Sigmoid colon (tissue), 6 donors: ENCODE measurements at regions not wholly inside any gene's neighbourhood (a gene's known extent, or its start where the extent isn't known, plus 50 kb on each side); places are given as distances from the start of the nearest gene placed in this dataset.

ENCODE experiments used
- DNase-seq: peaks from one replicate; pipeline ENCODE4 v3.0.0-alpha.2; 2019
- H3K27ac ChIP-seq, 4 donors: fragments of 200-600 bp; sonication (generic); one replicate each; pipeline ENCODE4 v1.5.1; 2016 to 2019; ENCODE audit warnings: mild to moderate bottlenecking in 1 of 4
- H3K27me3 ChIP-seq, 3 donors: fragments of 200-600 bp; sonication (generic); one replicate each; pipeline ENCODE4 v1.5.1; 2019; ENCODE audit warnings: mild to moderate bottlenecking in 1 of 3
- H3K36me3 ChIP-seq, 4 donors: fragments of 200-600 bp; sonication (generic); one replicate each; pipeline ENCODE4 v1.5.1; 2016 to 2019
- H3K4me1 ChIP-seq, 4 donors: fragments of 200-600 bp; sonication (generic); one replicate each; pipeline ENCODE4 v1.5.1; 2017 to 2019
- H3K4me3 ChIP-seq, 4 donors: fragments of 200-600 bp; sonication (generic); one replicate each; pipeline ENCODE4 v1.5.1; 2017 to 2019; ENCODE audit warnings: mild to moderate bottlenecking in 2 of 4, moderate library complexity in 1 of 4
- H3K9me3 ChIP-seq, 4 donors: fragments of 200-600 bp in 3 of 4; sonication (generic) in 3 of 4; one replicate each; pipeline versions ENCODE4 v1.5.1 to v1.6.1; 2013 to 2019
- CTCF ChIP-seq, 4 experiments: fragments of 450-650 bp in 3 of 4; fragments of 200-600 bp in 1 of 4; IDR thresholded peaks; one replicate each; pipeline ENCODE4 v1.5.1; 2016 to 2019; ENCODE audit warnings: antibody characterized with exemption in 4 of 4, mild to moderate bottlenecking in 3 of 4, moderate library complexity in 2 of 4
- EP300 ChIP-seq, 4 donors: sonication (generic); formaldehyde crosslinking; IDR thresholded peaks; one replicate each; pipeline ENCODE4 v1.6.1; 2017; ENCODE audit warnings: antibody characterized with exemption in 4 of 4
- POLR2A ChIP-seq, 2 donors: fragments of 450-650 bp; IDR thresholded peaks; one replicate each; pipeline ENCODE4 v1.6.1; 2016; ENCODE audit warnings: antibody characterized with exemption in 2 of 2, mild to moderate bottlenecking in 2 of 2, moderate library complexity in 2 of 2
- POLR2AphosphoS5 ChIP-seq, 4 donors: sonication (generic); formaldehyde crosslinking; IDR thresholded peaks; one replicate each; pipeline ENCODE4 v1.6.1; 2017; ENCODE audit warnings: antibody characterized with exemption in 4 of 4
- WGBS, 2 donors: extraction: QIAGEN DNeasy Blood & Tissue Kit; methylation state at CpG; one replicate each; pipeline ENCODE4 v1.1.7; 2013; 5-methylcytosine and 5-hydroxymethylcytosine counted together
- intact Hi-C: fragments of 100-400 bp; cut with DNase I; formaldehyde crosslinking; loops from one replicate; pipeline ENCODE4 v1.15.1; 2023
- donor health status: healthy with polysubstance abuse.
- donor health status: healthy.

GRCh38 chr17:14882131-14882530 is 383.0 kb downstream of the PMP22 start:
- intact Hi-C loops, result no loop called here
- no peak overlapping the region for H3K27ac ChIP-seq
- peaks cover 0 to 16% (median 8%) of the 10 kb centered on the region in 4 donors for H3K9me3 ChIP-seq
- no peak overlapping the region for H3K4me3 ChIP-seq
- DNase-seq, result no peak
- no peaks in the 10 kb centered on the region for H3K36me3 ChIP-seq
- no peaks in the 10 kb centered on the region for H3K4me1 ChIP-seq
- no peak for TF ChIP-seq EP300 (IDR thresholded peaks at IDR 0.05)
- no peak for TF ChIP-seq POLR2A (IDR thresholded peaks at IDR 0.05)
- H3K27me3 ChIP-seq, result no peaks in the 10 kb centered on the region

- Histone ChIP-seq H3K27me3 (no peaks in the 10 kb centered on the region), H3K4me3 (no peak overlapping the region), H3K4me1 (no peaks in the 10 kb centered on the region), H3K36me3 (no peaks in the 10 kb centered on the region), H3K9me3 (no peaks in the 10 kb centered on the region), H3K27ac (no peak overlapping the region)
- WGBS, 2 donors, result 80 to 88% methylated on average over 5 of the region's 5 CpGs
- intact Hi-C loops, result no loop called here
- no peak for DNase-seq
- TF ChIP-seq POLR2A (IDR thresholded peaks at IDR 0.05) (no peak), POLR2AphosphoS5 (IDR thresholded peaks at IDR 0.05) (no peak), CTCF (IDR thresholded peaks at IDR 0.05) (no peak), EP300 (IDR thresholded peaks at IDR 0.05) (no peak)
These were observed 389.3 kb downstream of the PMP22 start for GRCh38 chr17:14875557-14876412.

- Histone ChIP-seq H3K4me1 (no peaks in the 10 kb centered on the region), H3K27ac (no peak overlapping the region), H3K9me3 (no peaks in the 10 kb centered on the region), H3K4me3 (no peak overlapping the region), H3K27me3 (no peaks in the 10 kb centered on the region), H3K36me3 (no peaks in the 10 kb centered on the region)
- intact Hi-C loops, result no loop called here
- no peak for TF ChIP-seq CTCF (IDR thresholded peaks at IDR 0.05)
- no peak for TF ChIP-seq POLR2AphosphoS5 (IDR thresholded peaks at IDR 0.05)
- TF ChIP-seq POLR2A (IDR thresholded peaks at IDR 0.05), result no peak
- no peak for TF ChIP-seq EP300 (IDR thresholded peaks at IDR 0.05)
- no peak for DNase-seq
- 57 to 70% methylated on average over 4 of the region's 4 CpGs for WGBS, 2 donors
These were observed 391.1 kb downstream of the PMP22 start for GRCh38 chr17:14873996-14874395.

GRCh38 chr17:14873540-14873939 is 391.6 kb downstream of the PMP22 start:
- DNase-seq, result no peak
- Histone ChIP-seq H3K27me3 (no peaks in the 10 kb centered on the region), H3K4me1 (no peaks in the 10 kb centered on the region), H3K27ac (no peak overlapping the region), H3K4me3 (no peak overlapping the region), H3K9me3 (no peaks in the 10 kb centered on the region), H3K36me3 (no peaks in the 10 kb centered on the region)
- intact Hi-C loops, result no loop called here
- TF ChIP-seq EP300 (IDR thresholded peaks at IDR 0.05) (no peak), CTCF (IDR thresholded peaks at IDR 0.05) (no peak), POLR2A (IDR thresholded peaks at IDR 0.05) (no peak), POLR2AphosphoS5 (IDR thresholded peaks at IDR 0.05) (no peak)
- 87 to 89% methylated on average over 3 of the region's 3 CpGs for WGBS, 2 donors

- H3K4me3 ChIP-seq, result no peak overlapping the region
- TF ChIP-seq POLR2AphosphoS5 (IDR thresholded peaks at IDR 0.05) (no peak), POLR2A (IDR thresholded peaks at IDR 0.05) (no peak), EP300 (IDR thresholded peaks at IDR 0.05) (no peak), CTCF (IDR thresholded peaks at IDR 0.05) (no peak)
These were observed 393.2 kb downstream of the PMP22 start for GRCh38 chr17:14871921-14872320.

More at GRCh38 chr17:14871921-14872320, 393.2 kb downstream of the PMP22 start:
- H3K27me3 ChIP-seq, result no peaks in the 10 kb centered on the region
- H3K4me1 ChIP-seq, result no peaks in the 10 kb centered on the region
- DNase-seq, result no peak
- no peaks in the 10 kb centered on the region for H3K36me3 ChIP-seq
- intact Hi-C loops, result no loop called here
- WGBS, 2 donors, result 55 to 75% methylated on average over 2 of the region's 2 CpGs
- no peaks in the 10 kb centered on the region for H3K9me3 ChIP-seq
- no peak overlapping the region for H3K27ac ChIP-seq
